H1 (cell line): ENCODE measurements at regions not wholly inside any gene's neighbourhood (a gene's known extent, or its start where the extent isn't known, plus 50 kb on each side); places are given as distances from the start of the nearest gene placed in this dataset.
"Not testable (repeated sequence)": the region's sequence is repeated elsewhere in the genome, so short reads cannot be mapped to it uniquely, and the experiment has no call there.

Experiments used
- CTCF ChIA-PET: fragments of 300-600 bp; sonication (Branson Sonifier 250); formaldehyde crosslinking; loops from one replicate; lab custom pipeline; 2021; ENCODE audit not compliant: partially characterized antibody; lab: Charles Lee
- POLR2A ChIA-PET: fragments of 300-600 bp; sonication (Branson Sonifier 250); formaldehyde crosslinking; loops from one replicate; lab custom pipeline; 2021; ENCODE audit warnings: inconsistent platforms; ENCODE audit not compliant: partially characterized antibody; lab: Charles Lee
- DNase-seq, 2 experiments: peaks; one replicate each; pipeline versions ENCODE4 v3.0.0 to v3.0.0-alpha.2; 2010 to 2022; ENCODE audit warnings: low spot score in 2 of 2, low read depth in 1 of 2, mixed read lengths in 1 of 2
- FAIRE-seq: peaks from 2 replicates; lab custom pipeline; 2011; peaks lifted over from hg19 to GRCh38; lab: Jason Lieb, UNC
- H2AFZ ChIP-seq: 2 replicates; pipeline ENCODE4 v1.8.1; 2012; ENCODE audit warnings: low read length, inconsistent platforms
- H2AK5ac ChIP-seq: 2 replicates; pipeline ENCODE4 v1.6.1; 2013; ENCODE audit warnings: low read depth, low read length
- H2BK120ac ChIP-seq: replicated peaks from 2 replicates; pipeline ENCODE3; 2013; ENCODE audit warnings: low read depth, low read length, inconsistent platforms
- H2BK12ac ChIP-seq: 2 replicates; pipeline ENCODE4 v1.6.1; 2013; ENCODE audit warnings: low read depth, low read length
- H2BK15ac ChIP-seq: 2 replicates; pipeline ENCODE4 v1.6.1; 2013; ENCODE audit warnings: low read length
- H2BK20ac ChIP-seq: 2 replicates; pipeline ENCODE4 v1.6.1; 2013; ENCODE audit warnings: low read length
- H2BK5ac ChIP-seq: 2 replicates; pipeline ENCODE4 v1.6.1; 2013; ENCODE audit warnings: low read depth, low read length
- H3K14ac ChIP-seq: 2 replicates; pipeline ENCODE4 v1.6.1; 2013; ENCODE audit warnings: inconsistent platforms; ENCODE audit not compliant: insufficient read length
- H3K18ac ChIP-seq: 2 replicates; pipeline ENCODE4 v1.6.1; 2013; ENCODE audit warnings: low read length; ENCODE audit errors: extremely low read depth
- H3K23ac ChIP-seq: 2 replicates; pipeline ENCODE4 v1.6.1; 2013; ENCODE audit warnings: inconsistent platforms; ENCODE audit not compliant: insufficient read length
- H3K23me2 ChIP-seq: 2 replicates; pipeline ENCODE4 v1.6.1; 2013; ENCODE audit warnings: low read depth, low read length
- H3K27ac ChIP-seq: 2 replicates; pipeline ENCODE4 v1.6.1; 2011; ENCODE audit warnings: low read depth, low read length, inconsistent platforms
- H3K27me3 ChIP-seq, 4 experiments: replicated peaks in 1 of 4; 1 replicate in 1 of 4; 2 replicates in 3 of 4; pipeline versions ENCODE4 v1.6.1 to v1.8.1; 2011 to 2013; ENCODE audit warnings: low read length in 3 of 4, mild to moderate bottlenecking in 3 of 4, inconsistent platforms in 2 of 4, mixed read lengths in 2 of 4, moderate library complexity in 1 of 4; ENCODE audit not compliant: control insufficient read depth in 3 of 4, insufficient read depth in 3 of 4; ENCODE audit errors: extremely low read depth in 1 of 4
- H3K36me3 ChIP-seq, 4 experiments: 2 replicates each; pipeline versions ENCODE4 v1.6.1 to v1.8.1; 2011 to 2013; ENCODE audit warnings: mild to moderate bottlenecking in 4 of 4, low read length in 3 of 4, moderate library complexity in 2 of 4, control low read depth in 1 of 4, inconsistent platforms in 1 of 4; ENCODE audit not compliant: insufficient read depth in 4 of 4, control insufficient read depth in 2 of 4
- H3K4ac ChIP-seq: replicated peaks from 2 replicates; pipeline ENCODE3; 2013; ENCODE audit warnings: low read length, low read depth, mixed read lengths, inconsistent platforms; ENCODE audit not compliant: insufficient read length
- H3K4me1 ChIP-seq, 4 experiments: replicated peaks in 1 of 4; 1 replicate in 1 of 4; 2 replicates in 3 of 4; pipeline versions ENCODE4 v1.6.1 to v1.8.1; 2011 to 2013; ENCODE audit warnings: low read length in 3 of 4, inconsistent platforms in 2 of 4, mixed read lengths in 1 of 4; ENCODE audit not compliant: insufficient read depth in 4 of 4, control insufficient read depth in 3 of 4
- H3K4me2 ChIP-seq, 2 experiments: 2 replicates each; pipeline versions ENCODE4 v1.6.1 to v1.8.1; 2011 to 2013; ENCODE audit warnings: low read depth in 2 of 2, low read length in 2 of 2, control low read depth in 1 of 2, inconsistent platforms in 1 of 2, mild to moderate bottlenecking in 1 of 2; ENCODE audit not compliant: insufficient read depth in 1 of 2
- H3K4me3 ChIP-seq, 4 experiments: fragments of 200-600, 300-600 bp in 1 of 4; sonication (generic), shearing (Covaris generic), sonication (Bioruptor Twin) in 1 of 4; 2 replicates each; pipeline versions ENCODE4 v1.5.1 to v1.8.1; 2011 to 2016; ENCODE audit warnings: low read length in 4 of 4, low read depth in 3 of 4, control low read depth in 2 of 4, inconsistent platforms in 2 of 4, mild to moderate bottlenecking in 2 of 4, mixed read lengths in 1 of 4, moderate library complexity in 1 of 4; ENCODE audit not compliant: insufficient read depth in 2 of 4; ENCODE audit errors: extremely low read depth in 1 of 4
- H3K56ac ChIP-seq: replicated peaks from 2 replicates; pipeline ENCODE3; 2013; ENCODE audit warnings: low read depth, mild to moderate bottlenecking, mixed read lengths, low read length, inconsistent platforms; ENCODE audit not compliant: insufficient read length
- H3K79me1 ChIP-seq: 2 replicates; pipeline ENCODE4 v1.6.1; 2013; ENCODE audit warnings: low read depth, low read length, control low read depth
- H3K79me2 ChIP-seq, 2 experiments: 2 replicates each; pipeline versions ENCODE4 v1.6.1 to v1.8.1; 2012 to 2013; ENCODE audit warnings: low read length in 2 of 2, mild to moderate bottlenecking in 2 of 2, inconsistent platforms in 1 of 2; ENCODE audit not compliant: insufficient read depth in 2 of 2, control insufficient read depth in 1 of 2
- H3K9ac ChIP-seq, 4 experiments: replicated peaks in 1 of 4; 1 replicate in 1 of 4; 2 replicates in 3 of 4; pipeline versions ENCODE4 v1.6.1 to v1.8.1; 2011 to 2013; ENCODE audit warnings: low read depth in 3 of 4, low read length in 3 of 4, control low read depth in 2 of 4, mild to moderate bottlenecking in 2 of 4, moderate library complexity in 2 of 4, inconsistent platforms in 1 of 4; ENCODE audit errors: extremely low read depth in 1 of 4
- H3K9me3 ChIP-seq, 2 experiments: 2 replicates each; pipeline versions ENCODE4 v1.6.1 to v1.8.1; 2012 to 2013; ENCODE audit warnings: mild to moderate bottlenecking in 2 of 2, moderate library complexity in 2 of 2, control low read depth in 1 of 2, inconsistent platforms in 1 of 2, low read depth in 1 of 2, low read length in 1 of 2, mixed read lengths in 1 of 2; ENCODE audit not compliant: insufficient read depth in 2 of 2
- H4K20me1 ChIP-seq, 2 experiments: replicated peaks in 1 of 2; 2 replicates each; pipeline versions ENCODE3 to v1.8.1; 2011 to 2013; ENCODE audit warnings: inconsistent platforms in 2 of 2, low read length in 2 of 2, mild to moderate bottlenecking in 1 of 2; ENCODE audit not compliant: insufficient read depth in 2 of 2, control insufficient read depth in 1 of 2
- H4K5ac ChIP-seq: 2 replicates; pipeline ENCODE4 v1.6.1; 2013; ENCODE audit warnings: low read length, low read depth, mixed read lengths, inconsistent platforms; ENCODE audit not compliant: insufficient read length
- H4K8ac ChIP-seq: 2 replicates; pipeline ENCODE4 v1.8.0; 2013; ENCODE audit warnings: mild to moderate bottlenecking, moderate library complexity, low read length, inconsistent platforms; ENCODE audit not compliant: insufficient read depth; ENCODE audit errors: extremely low read depth
- H4K91ac ChIP-seq: replicated peaks from 2 replicates; pipeline ENCODE3; 2013; ENCODE audit warnings: low read length, mixed read lengths, inconsistent platforms; ENCODE audit not compliant: insufficient read length
- WGBS, 2 experiments: shearing (Covaris generic) in 1 of 2; methylation state at CpG; one replicate each; pipeline versions ENCODE4 v1.1.6 to v1.1.7; 2013 to 2015; ENCODE audit warnings: low lambda C conversion rate in 2 of 2, mixed read lengths in 2 of 2, inconsistent platforms in 1 of 2, low coverage in 1 of 2, missing lambda C conversion rate in 1 of 2; ENCODE audit not compliant: insufficient replicate concordance in 2 of 2, insufficient coverage in 1 of 2, insufficient read length in 1 of 2; ENCODE audit errors: extremely low coverage in 1 of 2, missing lambda C conversion rate in 1 of 2; 5-methylcytosine and 5-hydroxymethylcytosine counted together

- H3K4ac ChIP-seq, H3K9ac ChIP-seq, H2AFZ ChIP-seq, H3K79me1 ChIP-seq, H4K5ac ChIP-seq, H2BK15ac ChIP-seq, H2BK20ac ChIP-seq, H3K27me3 ChIP-seq, H3K27ac ChIP-seq, H3K18ac ChIP-seq, H3K4me3 ChIP-seq, H3K23me2 ChIP-seq, H3K14ac ChIP-seq, H3K79me2 ChIP-seq, H4K8ac ChIP-seq, DNase-seq, H2BK12ac ChIP-seq, H2BK5ac ChIP-seq, H3K56ac ChIP-seq, H2BK120ac ChIP-seq, H3K36me3 ChIP-seq, CTCF ChIA-PET, H3K4me2 ChIP-seq, H3K23ac ChIP-seq, H4K20me1 ChIP-seq, H2AK5ac ChIP-seq, H3K9me3 ChIP-seq, H3K4me1 ChIP-seq, FAIRE-seq, POLR2A ChIA-PET, H4K91ac ChIP-seq: not testable (repeated sequence)
- 93% methylated on average over 2 of the region's 2 CpGs; no CpG with 5 or more reads in 1 of the 2 experiments for WGBS, 2 experiments
Observed at GRCh38 chr1:98285286-98285685, 364.5 kb upstream of the DPYD start.
